ENCODE measurements at regions not wholly inside any gene's neighbourhood (a gene's known extent, or its start where the extent isn't known, plus 50 kb on each side); places are given as distances from the start of the nearest gene placed in this dataset.

- no peak for TF ChIP-seq NFE2L2 (IDR thresholded peaks at IDR 0.05; ENCODE audit: low read length)
- TF ChIP-seq RFX5 (IDR thresholded peaks at IDR 0.05; ENCODE audit: low read depth, low read length): no peak
- no peak for TF ChIP-seq ETV5 (CRISPR knock-in tag; IDR thresholded peaks at IDR 0.05; ENCODE audit: borderline replicate concordance)
- no peak for TF ChIP-seq CTCF (CRISPR knock-in tag; IDR thresholded peaks at IDR 0.05)
- no peak for TF ChIP-seq GABPA (IDR thresholded peaks at IDR 0.05; ENCODE audit: low read depth, low read length)
- no peak for TF ChIP-seq GABPA (CRISPR knock-in tag; IDR thresholded peaks at IDR 0.05; ENCODE audit: low read depth)
- TF ChIP-seq PAX8 (CRISPR knock-in tag; IDR thresholded peaks at IDR 0.05; ENCODE audit: borderline replicate concordance): no peak
- no peak for TF ChIP-seq ZNF639 (CRISPR knock-in tag; conservative IDR thresholded peaks at IDR 0.05)
- no peak for TF ChIP-seq ZNF24 (IDR thresholded peaks at IDR 0.05)
Measured at GRCh38 chr5:56470007-56470406, 236.9 kb upstream of the ANKRD55 start.

All from HepG2 (cell line).